Erythroblast (primary cell): ENCODE measurements at regions not wholly inside any gene's neighbourhood (a gene's known extent, or its start where the extent isn't known, plus 50 kb on each side); places are given as distances from the start of the nearest gene placed in this dataset.
A peak's percentile ranks its signal among the peaks of the same experiment; 100 is the strongest.
"Not testable (repeated sequence)": the region's sequence is repeated elsewhere in the genome, so short reads cannot be mapped to it uniquely, and the experiment has no call there.

Experiments
- DNase-seq, 2 experiments: peaks; one replicate each; lab custom pipeline; 2025; lab: John Stamatoyannopoulos, UW
- GATA1 ChIP-seq: IDR thresholded peaks from 2 replicates; pipeline ENCODE4 v1.6.1; 2011; ENCODE audit warnings: low read depth, mild to moderate bottlenecking, control low read depth, low read length, moderate library complexity
- POLR2A ChIP-seq: IDR thresholded peaks from 2 replicates; pipeline ENCODE4 v1.6.1; 2011; ENCODE audit warnings: mild to moderate bottlenecking, low read length

DNA sequence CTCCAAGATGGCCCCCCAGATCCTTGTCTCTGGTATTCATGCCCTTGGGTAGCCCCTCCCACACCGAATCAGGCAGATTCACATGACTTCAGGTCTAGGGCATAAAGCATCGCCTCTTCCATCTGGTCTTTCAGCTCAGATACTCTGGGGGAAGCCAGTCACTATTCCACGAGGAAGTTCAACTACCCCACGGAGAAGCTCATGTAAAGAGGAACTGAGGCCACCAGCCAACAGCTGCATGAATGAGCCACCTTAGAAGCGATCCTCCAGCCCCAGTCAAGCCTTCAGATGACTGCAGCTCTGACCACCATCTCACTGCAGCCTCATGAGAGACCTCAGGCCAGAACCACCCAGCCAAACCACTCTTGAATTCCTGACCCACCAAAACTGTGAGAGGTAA is 54.1 kb downstream of the SOCS3 start:
- DNase-seq: no peak
- TF ChIP-seq GATA1 (no peak), POLR2A (no peak)

- no peak for DNase-seq
- TF ChIP-seq GATA1 (no peak), POLR2A (no peak)
Observed at GRCh38 chr17:78304549-78305037, 55.3 kb downstream of the SOCS3 start.

DNA sequence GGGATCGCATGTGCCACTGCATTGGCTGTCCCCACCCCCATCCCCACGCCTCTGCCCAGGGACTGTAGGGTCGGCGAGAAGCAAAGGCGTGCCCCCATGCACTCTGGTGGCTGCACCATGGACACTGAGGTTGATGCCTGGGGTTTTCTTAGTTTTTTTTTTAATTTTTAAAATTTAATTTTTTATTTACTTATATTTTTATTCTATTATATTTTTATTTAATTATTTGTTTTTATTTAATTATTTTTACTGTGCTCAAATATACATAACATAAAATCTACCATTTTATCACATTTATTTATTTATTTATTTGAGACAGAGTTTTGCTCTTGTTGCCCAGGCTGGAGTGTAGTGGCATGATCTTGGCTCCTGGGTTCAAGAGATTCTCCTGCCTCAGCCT is 57.4 kb downstream of the SOCS3 start:
- no peak for DNase-seq
- no peak for TF ChIP-seq POLR2A
- no peak for TF ChIP-seq GATA1

- DNase-seq: no peak
- TF ChIP-seq GATA1: no peak
- TF ChIP-seq POLR2A: no peak
Observed at GRCh38 chr17:78301821-78302213, 58.1 kb downstream of the SOCS3 start.

- DNase-seq: peak; percentile 15 to 57
- TF ChIP-seq POLR2A (no peak), GATA1 (no peak)
Observed at GRCh38 chr17:78300962-78301820, 58.7 kb downstream of the SOCS3 start.

DNA sequence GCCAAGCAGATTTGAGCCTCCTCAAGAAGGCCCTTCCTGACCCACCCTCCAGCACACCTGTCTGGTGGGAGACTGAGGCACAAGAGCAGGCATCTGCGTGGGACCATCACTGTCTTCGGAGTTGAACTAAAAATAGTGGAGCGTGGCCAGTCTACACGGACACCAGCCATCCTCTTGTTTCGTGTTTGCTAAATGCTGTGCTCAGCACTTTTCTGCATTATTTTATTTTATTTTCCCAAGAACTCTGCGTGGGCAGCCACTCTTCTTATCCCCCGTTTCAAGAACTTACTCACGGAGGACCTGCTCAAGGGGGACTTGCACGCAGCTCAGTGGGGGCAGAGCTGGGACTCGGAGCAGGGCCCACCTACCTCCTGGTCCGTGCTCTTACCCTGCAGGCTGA is 60.8 kb downstream of the SOCS3 start:
- TF ChIP-seq GATA1: no peak
- DNase-seq: no peak

- TF ChIP-seq GATA1 (no peak), POLR2A (no peak)
- no peak for DNase-seq
Observed at GRCh38 chr17:78294776-78295175, 63.3 kb downstream of the TMEM235 start.

DNA sequence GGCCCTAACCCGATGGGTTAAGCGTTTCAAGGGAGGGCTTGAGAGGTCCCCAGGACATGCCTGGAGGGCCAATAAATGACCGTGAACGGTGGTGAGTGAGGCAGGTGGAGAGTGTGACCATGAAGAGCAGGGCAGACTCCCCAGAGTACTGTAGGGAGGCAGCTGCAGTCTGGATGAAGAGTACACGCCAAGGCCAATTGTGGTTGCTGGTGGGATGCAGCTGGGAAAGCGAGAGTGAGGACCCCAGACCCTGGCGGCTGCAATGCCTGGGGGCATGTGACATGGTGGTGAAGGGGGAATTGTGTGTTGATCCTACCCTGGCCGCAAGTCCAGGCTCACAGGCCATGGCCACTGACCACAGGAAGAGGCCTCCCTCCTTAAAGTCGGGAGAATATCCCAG is 62.9 kb downstream of the TMEM235 start:
- TF ChIP-seq GATA1 (no peak), POLR2A (no peak)
- no peak for DNase-seq

- not testable (repeated sequence) for DNase-seq
Observed at GRCh38 chr17:78293151-78293550, 61.7 kb downstream of the TMEM235 start.

- TF ChIP-seq GATA1 (no peak), POLR2A (no peak)
- no peak for DNase-seq
Observed at GRCh38 chr17:78291944-78292910, 60.8 kb downstream of the TMEM235 start.

DNA sequence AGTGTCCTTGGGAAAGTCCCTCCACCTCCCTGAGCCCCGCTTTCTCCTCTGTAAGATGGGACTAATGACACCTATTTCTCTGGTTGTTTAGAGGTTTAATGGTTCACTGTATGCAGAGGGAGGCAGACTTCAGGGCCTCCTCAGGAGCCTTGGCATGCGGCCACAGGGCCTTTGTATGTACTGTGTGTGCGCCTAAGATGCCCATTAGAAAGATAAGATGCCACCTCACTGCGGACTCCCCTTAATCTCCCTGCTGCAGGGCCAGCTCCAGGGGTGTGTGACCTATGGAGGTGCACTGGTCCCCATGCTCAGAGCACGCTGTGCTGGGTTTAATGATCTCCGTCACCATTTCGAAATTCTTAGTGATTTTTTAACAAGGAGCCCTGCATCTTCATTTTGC is 59.3 kb downstream of the TMEM235 start:
- DNase-seq: no peak
- TF ChIP-seq POLR2A (no peak), GATA1 (no peak)
